OCI-LY7 (cell line): ENCODE measurements at regions not wholly inside any gene's neighbourhood (a gene's known extent, or its start where the extent isn't known, plus 50 kb on each side); places are given as distances from the start of the nearest gene placed in this dataset.

ENCODE experiments used
- BruUV-seq: library from RNA; stranded (reverse); fragments of 400-500 nt; replicated peaks from 2 replicates; lab custom pipeline; 2021; lab: Mats Ljungman, UMichigan
- CTCF ChIA-PET: fragments of 300-600 bp; sonication (Branson Sonifier 250); formaldehyde crosslinking; loops from one replicate; lab custom pipeline; 2022; ENCODE audit warnings: antibody characterized with exemption; ENCODE audit not compliant: unreplicated experiment; lab: Charles Lee
- POLR2A ChIA-PET: fragments of 300-600 bp; sonication (Branson Sonifier 250); formaldehyde crosslinking; loops from one replicate; lab custom pipeline; 2022; ENCODE audit warnings: antibody characterized with exemption; lab: Charles Lee
- DNase-seq: peaks from one replicate; pipeline ENCODE4 v3.0.0-alpha.2; 2015; ENCODE audit warnings: low spot score
- H2AFZ ChIP-seq: fragments of 200-600 bp; sonication (generic), shearing (Covaris generic); 2 replicates; pipeline ENCODE4 v1.6.1; 2014; ENCODE audit warnings: mild to moderate bottlenecking, antibody characterized with exemption, low read length, moderate library complexity
- H3K27ac ChIP-seq: fragments of 200-600 bp; sonication (generic); 2 replicates; pipeline ENCODE4 v1.5.1; 2014; ENCODE audit warnings: mixed run types, low read depth, mild to moderate bottlenecking, moderate library complexity, low read length, inconsistent platforms; ENCODE audit not compliant: poor library complexity, severe bottlenecking
- H3K36me3 ChIP-seq: fragments of 200-600 bp; sonication (generic); 2 replicates; pipeline ENCODE4 v1.6.1; 2014; ENCODE audit warnings: mild to moderate bottlenecking, antibody characterized with exemption, low read length, moderate library complexity, mixed read lengths; ENCODE audit not compliant: insufficient read depth
- H3K4me1 ChIP-seq: fragments of 200-600 bp; sonication (generic); 2 replicates; pipeline ENCODE4 v1.5.1; 2014; ENCODE audit warnings: mild to moderate bottlenecking, low read length; ENCODE audit not compliant: insufficient read depth, poor library complexity, severe bottlenecking
- H3K4me2 ChIP-seq: fragments of 200-600 bp; sonication (generic); 2 replicates; pipeline ENCODE4 v1.6.1; 2014; ENCODE audit warnings: mild to moderate bottlenecking, low read length
- H3K4me3 ChIP-seq: fragments of 200-600 bp; sonication (generic); 2 replicates; pipeline ENCODE4 v1.5.1; 2014; ENCODE audit warnings: mild to moderate bottlenecking, low read depth, low read length; ENCODE audit not compliant: poor library complexity, severe bottlenecking
- H3K79me2 ChIP-seq: fragments of 200-600 bp; sonication (generic); 2 replicates; pipeline ENCODE4 v1.6.1; 2016; ENCODE audit warnings: low read depth, mild to moderate bottlenecking, low read length, moderate library complexity, mixed read lengths; ENCODE audit not compliant: insufficient read depth
- H3K9me2 ChIP-seq: fragments of 200-600 bp; sonication (generic); 2 replicates; pipeline ENCODE4 v1.6.1; 2016; ENCODE audit warnings: mild to moderate bottlenecking, low read length, mixed read lengths; ENCODE audit not compliant: insufficient read depth
- H3K9me3 ChIP-seq: fragments of 200-600 bp; sonication (generic); 2 replicates; pipeline ENCODE4 v1.6.1; 2014; ENCODE audit warnings: mild to moderate bottlenecking, mixed run types, low read length, mixed read lengths
- H4K20me1 ChIP-seq: fragments of 200-600 bp; sonication (generic); 2 replicates; pipeline ENCODE4 v1.6.1; 2014; ENCODE audit warnings: mild to moderate bottlenecking, antibody characterized with exemption, low read length, moderate library complexity, mixed read lengths; ENCODE audit not compliant: insufficient read depth
- CTCF ChIP-seq: fragments of 200-600 bp; sonication (generic); conservative IDR thresholded peaks from 2 replicates; pipeline ENCODE4 v1.5.1; 2014; ENCODE audit warnings: mild to moderate bottlenecking, antibody characterized with exemption, low read length, moderate library complexity, mixed read lengths
- EZH2phosphoT487 ChIP-seq: fragments of 200-600 bp; sonication (generic); IDR thresholded peaks from 2 replicates; pipeline ENCODE4 v1.6.1; 2018; ENCODE audit warnings: low read depth, borderline replicate concordance, mild to moderate bottlenecking, mixed run types, antibody characterized with exemption, low read length, moderate library complexity, mixed read lengths
- intact Hi-C: fragments of 100-400 bp; cut with micrococcal nuclease; formaldehyde crosslinking; loops from one replicate; pipeline ENCODE4 v1.10.0; 2022; ENCODE audit not compliant: unreplicated experiment

GRCh38 chr1:215002471-215002870 is 80.1 kb upstream of the KCNK2 start:
- no TSS peak for BruUV-seq
- TF ChIP-seq EZH2phosphoT487 (no peak), CTCF (no peak)
- no peaks in the 10 kb centered on the region for H4K20me1 ChIP-seq
- no peak overlapping the region for H2AFZ ChIP-seq
- H3K4me2 ChIP-seq: no peak overlapping the region
- H3K79me2 ChIP-seq: no peaks in the 10 kb centered on the region
- no peaks in the 10 kb centered on the region for H3K9me3 ChIP-seq
- no peak overlapping the region for H3K4me3 ChIP-seq
- POLR2A ChIA-PET: no interaction called here
- no peaks in the 10 kb centered on the region for H3K4me1 ChIP-seq
- CTCF ChIA-PET: no interaction called here
- no peak for DNase-seq
- intact Hi-C loops: no loop called here
- no peak overlapping the region for H3K27ac ChIP-seq
- no peaks in the 10 kb centered on the region for H3K36me3 ChIP-seq
- no peaks in the 10 kb centered on the region for H3K9me2 ChIP-seq

DNA sequence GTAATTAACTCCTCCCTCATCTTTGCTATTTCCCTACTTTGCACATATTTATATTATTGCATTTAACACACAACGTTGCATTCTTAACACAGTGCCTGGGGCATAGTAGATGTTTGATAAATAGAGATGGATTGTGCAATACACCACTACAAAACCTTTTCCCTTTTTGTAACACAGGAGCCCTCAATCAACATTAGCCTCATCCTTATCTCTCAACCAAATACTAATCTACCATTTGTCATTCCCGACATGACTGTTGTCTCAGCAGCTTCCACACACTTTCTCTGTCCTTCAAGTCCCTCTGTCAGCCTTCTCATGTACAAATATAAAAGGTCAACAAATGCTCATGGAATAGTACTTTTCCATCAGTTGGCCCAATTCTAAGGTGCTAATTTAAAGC is 78.9 kb upstream of the KCNK2 start:
- Histone ChIP-seq H2AFZ (no peak overlapping the region), H3K36me3 (no peaks in the 10 kb centered on the region), H3K79me2 (no peaks in the 10 kb centered on the region), H4K20me1 (no peaks in the 10 kb centered on the region), H3K27ac (no peak overlapping the region), H3K4me1 (no peaks in the 10 kb centered on the region), H3K4me3 (no peak overlapping the region), H3K9me2 (no peaks in the 10 kb centered on the region), H3K9me3 (no peaks in the 10 kb centered on the region), H3K4me2 (no peak overlapping the region)
- BruUV-seq: no TSS peak
- intact Hi-C loops: no loop called here
- DNase-seq: no peak
- TF ChIP-seq EZH2phosphoT487 (no peak), CTCF (no peak)
- ChIA-PET CTCF (no interaction called here), POLR2A (no interaction called here)

GRCh38 chr1:215004121-215004827 is 78.3 kb upstream of the KCNK2 start:
- POLR2A ChIA-PET: no interaction called here
- no peaks in the 10 kb centered on the region for H3K4me1 ChIP-seq
- CTCF ChIA-PET: no interaction called here
- no peak overlapping the region for H3K27ac ChIP-seq
- TF ChIP-seq CTCF: no peak
- TF ChIP-seq EZH2phosphoT487: no peak
- no peaks in the 10 kb centered on the region for H4K20me1 ChIP-seq
- no peak overlapping the region for H3K4me3 ChIP-seq
- intact Hi-C loops: no loop called here
- H2AFZ ChIP-seq: no peak overlapping the region
- DNase-seq: no peak
- H3K9me2 ChIP-seq: no peaks in the 10 kb centered on the region
- H3K36me3 ChIP-seq: no peaks in the 10 kb centered on the region
- no peak overlapping the region for H3K4me2 ChIP-seq
- no peaks in the 10 kb centered on the region for H3K79me2 ChIP-seq
- no peaks in the 10 kb centered on the region for H3K9me3 ChIP-seq
- no TSS peak for BruUV-seq
